Left lung (tissue), 4 donors: ENCODE measurements at regions not wholly inside any gene's neighbourhood (a gene's known extent, or its start where the extent isn't known, plus 50 kb on each side); places are given as distances from the start of the nearest gene placed in this dataset.

ENCODE experiments used
- ATAC-seq: fragments of 200-7000 bp; cut with Tn5 transposase; one replicate; pipeline ENCODE4 v1.9.1; 2020; ENCODE audit warnings: moderate library complexity
- DNase-seq, 4 donors: peaks; one replicate each; pipeline ENCODE4 v3.0.0-alpha.2; 2013 to 2020
- H3K27ac ChIP-seq, 2 donors: fragments of 200-600 bp; sonication (generic) in 1 of 2; one replicate each; pipeline versions ENCODE4 v1.5.0 to v1.8.0; 2020 to 2021
- H3K27me3 ChIP-seq, 2 donors: fragments of 200-600 bp; sonication (generic) in 1 of 2; one replicate each; pipeline versions ENCODE4 v1.5.0 to v1.8.0; 2020 to 2021
- H3K36me3 ChIP-seq, 2 donors: fragments of 200-600 bp; sonication (generic) in 1 of 2; one replicate each; pipeline versions ENCODE4 v1.5.0 to v1.8.0; 2020 to 2021
- H3K4me1 ChIP-seq, 2 donors: fragments of 200-600 bp; one replicate each; pipeline ENCODE4 v1.8.0; 2021
- H3K4me3 ChIP-seq, 2 donors: fragments of 200-600 bp; sonication (generic) in 1 of 2; one replicate each; pipeline versions ENCODE4 v1.5.0 to v1.8.0; 2020 to 2021; ENCODE audit warnings: mild to moderate bottlenecking in 1 of 2
- H3K9me3 ChIP-seq, 2 donors: fragments of 200-600 bp; sonication (generic) in 1 of 2; one replicate each; pipeline versions ENCODE4 v1.5.0 to v1.8.0; 2020 to 2021
- intact Hi-C, 2 donors: fragments of 100-400 bp; cut with DNase I; formaldehyde crosslinking; loops; one replicate each; pipeline versions ENCODE4 v1.11.2 to v1.14.2; 2022
- TF ChIP-seq, protein P1 (sequence below), 2 donors: fragments of 200-600 bp; sonication (generic) in 1 of 2; IDR thresholded peaks; one replicate each; pipeline versions ENCODE4 v1.5.0 to v1.8.0; 2021; ENCODE audit warnings: antibody characterized with exemption in 2 of 2
- donor health status: DM: no; HTN: yes; CAD: no.
- donor health status: DM: no; HTN: no; CAD: no.

DNA sequence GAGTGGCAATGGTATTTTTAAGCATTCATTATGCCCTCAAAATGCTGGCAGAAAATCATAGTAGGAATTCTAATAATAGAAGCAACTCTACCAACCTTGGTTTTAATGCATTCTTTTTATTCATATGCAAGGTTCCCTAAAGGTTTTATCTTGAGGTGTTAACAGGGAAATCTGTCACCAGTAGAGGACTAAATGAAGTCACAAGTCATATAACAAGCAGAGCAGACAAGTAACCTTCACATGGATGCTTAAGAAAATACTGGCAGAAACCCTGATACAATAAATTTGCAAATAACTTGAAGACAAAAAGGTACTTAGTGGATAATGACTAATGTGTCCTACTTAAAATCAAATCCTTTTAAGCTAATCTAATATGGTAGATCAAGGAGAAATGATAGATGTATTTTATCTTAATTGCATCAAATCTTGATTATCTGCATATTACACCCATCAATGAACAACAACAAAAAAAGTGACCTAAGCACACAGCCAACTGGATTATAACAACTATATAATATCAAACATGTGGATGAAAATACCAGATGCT is 73.3 kb downstream of the RFC3 start:
- TF ChIP-seq, protein P1, sequence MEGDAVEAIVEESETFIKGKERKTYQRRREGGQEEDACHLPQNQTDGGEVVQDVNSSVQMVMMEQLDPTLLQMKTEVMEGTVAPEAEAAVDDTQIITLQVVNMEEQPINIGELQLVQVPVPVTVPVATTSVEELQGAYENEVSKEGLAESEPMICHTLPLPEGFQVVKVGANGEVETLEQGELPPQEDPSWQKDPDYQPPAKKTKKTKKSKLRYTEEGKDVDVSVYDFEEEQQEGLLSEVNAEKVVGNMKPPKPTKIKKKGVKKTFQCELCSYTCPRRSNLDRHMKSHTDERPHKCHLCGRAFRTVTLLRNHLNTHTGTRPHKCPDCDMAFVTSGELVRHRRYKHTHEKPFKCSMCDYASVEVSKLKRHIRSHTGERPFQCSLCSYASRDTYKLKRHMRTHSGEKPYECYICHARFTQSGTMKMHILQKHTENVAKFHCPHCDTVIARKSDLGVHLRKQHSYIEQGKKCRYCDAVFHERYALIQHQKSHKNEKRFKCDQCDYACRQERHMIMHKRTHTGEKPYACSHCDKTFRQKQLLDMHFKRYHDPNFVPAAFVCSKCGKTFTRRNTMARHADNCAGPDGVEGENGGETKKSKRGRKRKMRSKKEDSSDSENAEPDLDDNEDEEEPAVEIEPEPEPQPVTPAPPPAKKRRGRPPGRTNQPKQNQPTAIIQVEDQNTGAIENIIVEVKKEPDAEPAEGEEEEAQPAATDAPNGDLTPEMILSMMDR (IDR thresholded peaks at IDR 0.05), result no peak
- Histone ChIP-seq H3K27me3 (no peaks in the 10 kb centered on the region), H3K4me3 (no peak overlapping the region), H3K36me3 (no peaks in the 10 kb centered on the region), H3K27ac (no peak overlapping the region), H3K9me3 (peaks cover 0 to 31% of the 10 kb centered on the region in 2 donors), H3K4me1 (no peaks in the 10 kb centered on the region)
- DNase-seq, result no peak
- no peak for ATAC-seq
- intact Hi-C loops, result no loop called here

DNA sequence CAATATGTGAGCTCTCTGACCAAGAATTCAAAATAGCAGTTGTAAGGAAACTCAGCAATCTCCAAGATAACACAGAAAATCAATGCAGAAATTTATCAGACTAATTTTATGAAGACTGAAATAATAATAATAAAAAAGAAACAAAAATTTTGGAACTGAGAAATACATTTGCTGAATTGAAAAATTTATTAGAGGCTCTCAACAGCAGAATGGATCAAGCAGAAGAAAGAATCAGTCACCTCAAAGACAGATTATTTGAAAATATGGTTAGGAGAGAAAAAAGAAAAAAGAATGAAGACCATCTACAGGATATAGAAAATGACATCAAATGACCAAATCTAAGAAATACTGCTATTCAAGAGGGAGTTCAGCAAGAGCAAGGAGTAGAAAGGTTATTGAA is 75.6 kb downstream of the RFC3 start:
- no peak for DNase-seq
- ATAC-seq, result no peak
- Histone ChIP-seq H3K4me3 (no peak overlapping the region), H3K4me1 (no peaks in the 10 kb centered on the region), H3K36me3 (no peaks in the 10 kb centered on the region), H3K27me3 (no peaks in the 10 kb centered on the region), H3K9me3 (peaks cover 0 to 52% of the 10 kb centered on the region in 2 donors), H3K27ac (no peak overlapping the region)
- TF ChIP-seq, protein P1 (IDR thresholded peaks at IDR 0.05), result no peak
- intact Hi-C loops, result no loop called here

DNA sequence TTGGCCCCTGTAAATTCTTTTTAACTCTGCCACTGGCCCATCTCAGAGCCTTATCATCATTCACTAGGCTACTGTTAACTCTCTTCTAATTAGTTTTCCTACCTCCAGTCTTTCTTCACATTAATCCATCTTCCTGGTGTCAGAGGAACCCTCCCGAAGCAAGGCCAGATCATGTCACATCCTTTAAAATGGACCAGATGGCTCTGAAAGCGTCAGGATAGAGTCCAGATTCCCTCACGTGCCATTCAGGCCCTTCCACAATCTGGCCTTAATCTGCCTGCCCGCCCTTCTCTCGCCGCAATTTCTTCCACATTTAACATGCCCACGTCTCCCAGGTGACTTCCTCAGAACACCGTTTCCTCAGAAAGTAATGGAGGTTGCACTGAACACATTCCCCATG is 86.5 kb downstream of the RFC3 start:
- Histone ChIP-seq H3K4me1 (no peaks in the 10 kb centered on the region), H3K27ac (no peak overlapping the region), H3K36me3 (no peaks in the 10 kb centered on the region), H3K4me3 (no peak overlapping the region), H3K27me3 (no peaks in the 10 kb centered on the region), H3K9me3 (peaks cover under 1 to 8% of the 10 kb centered on the region in 2 donors)
- DNase-seq, result no peak
- no peak for ATAC-seq
- TF ChIP-seq, protein P1 (IDR thresholded peaks at IDR 0.05), result no peak
- intact Hi-C loops, result no loop called here

DNA sequence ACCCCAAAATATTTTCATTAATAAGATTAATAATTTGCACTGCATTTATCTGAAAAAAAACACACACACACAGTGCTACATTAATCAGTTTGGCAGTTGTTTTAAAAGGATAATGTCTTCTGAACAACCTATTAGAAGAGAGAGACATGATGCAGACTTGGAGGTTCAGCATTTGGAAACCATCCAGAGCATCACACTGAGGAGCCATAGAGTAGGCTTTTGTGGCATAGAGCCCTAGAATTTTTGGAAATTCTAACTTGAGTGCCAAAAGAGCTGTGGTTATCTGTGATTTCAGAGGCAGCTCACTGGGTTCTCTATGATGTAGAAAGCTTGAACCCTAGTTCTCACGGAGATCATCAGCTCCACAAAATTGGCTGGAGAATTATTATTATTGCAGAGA is 90.2 kb downstream of the RFC3 start:
- Histone ChIP-seq H3K27me3 (no peaks in the 10 kb centered on the region), H3K4me3 (no peak overlapping the region), H3K27ac (no peak overlapping the region), H3K36me3 (no peaks in the 10 kb centered on the region), H3K4me1 (no peaks in the 10 kb centered on the region), H3K9me3 (no peaks in the 10 kb centered on the region)
- DNase-seq (no peak), ATAC-seq (no peak)
- intact Hi-C loops, result no loop called here
- TF ChIP-seq, protein P1 (IDR thresholded peaks at IDR 0.05), result no peak

DNA sequence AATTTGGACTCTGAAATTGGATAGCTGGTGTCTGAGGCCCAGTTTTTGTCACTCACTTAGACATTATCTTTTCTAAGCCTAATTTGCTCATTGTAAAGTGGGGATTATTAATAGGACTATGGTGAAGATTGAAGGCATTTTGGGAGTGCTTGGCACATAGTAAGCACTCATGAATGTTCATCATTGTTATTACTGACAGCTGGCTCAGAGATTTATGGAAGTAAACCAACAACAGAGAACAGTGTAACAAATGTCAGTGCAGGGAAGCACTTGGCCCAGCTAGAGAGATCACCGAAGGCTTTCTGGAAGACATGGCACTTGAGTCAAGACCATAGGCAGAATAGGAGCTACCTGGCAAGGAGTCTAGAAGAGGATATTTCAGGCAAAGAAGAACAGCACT is 92.3 kb downstream of the RFC3 start:
- Histone ChIP-seq H3K4me1 (no peaks in the 10 kb centered on the region), H3K27ac (no peak overlapping the region), H3K27me3 (no peaks in the 10 kb centered on the region), H3K9me3 (no peaks in the 10 kb centered on the region), H3K4me3 (no peak overlapping the region), H3K36me3 (no peaks in the 10 kb centered on the region)
- DNase-seq (no peak), ATAC-seq (no peak)
- TF ChIP-seq, protein P1 (IDR thresholded peaks at IDR 0.05), result no peak
- intact Hi-C loops, result no loop called here
